OCI-LY7 (cell line): ENCODE measurements at regions not wholly inside any gene's neighbourhood (a gene's known extent, or its start where the extent isn't known, plus 50 kb on each side); places are given as distances from the start of the nearest gene placed in this dataset.

ENCODE experiments used
- CTCF ChIP-seq: fragments of 200-600 bp; sonication (generic); conservative IDR thresholded peaks from 2 replicates; pipeline ENCODE4 v1.5.1; 2014; ENCODE audit warnings: mild to moderate bottlenecking, antibody characterized with exemption, low read length, moderate library complexity, mixed read lengths
- EZH2phosphoT487 ChIP-seq: fragments of 200-600 bp; sonication (generic); IDR thresholded peaks from 2 replicates; pipeline ENCODE4 v1.6.1; 2018; ENCODE audit warnings: low read depth, borderline replicate concordance, mild to moderate bottlenecking, mixed run types, antibody characterized with exemption, low read length, moderate library complexity, mixed read lengths

GRCh38 chr21:28775071-28775470 lies 217.6 kb downstream of the LTN1 start:
- TF ChIP-seq CTCF: no peak
- no peak for TF ChIP-seq EZH2phosphoT487
